PC-3 (cell line): ENCODE measurements at regions not wholly inside any gene's neighbourhood (a gene's known extent, or its start where the extent isn't known, plus 50 kb on each side); places are given as distances from the start of the nearest gene placed in this dataset.

Source experiments
- ATAC-seq: fragments of 200-7000 bp; cut with Tn5 transposase; 2 replicates; pipeline ENCODE4 v1.9.1; 2020; ENCODE audit warnings: mild to moderate bottlenecking, moderate library complexity
- BruUV-seq: library from RNA; stranded (reverse); fragments of 400-500 nt; replicated peaks from 2 replicates; lab custom pipeline; 2021; lab: Mats Ljungman, UMichigan
- CTCF ChIA-PET: fragments of 300-600 bp; sonication (Branson Sonifier 250); formaldehyde crosslinking; loops from one replicate; lab custom pipeline; 2022; ENCODE audit warnings: antibody characterized with exemption; lab: Charles Lee
- POLR2A ChIA-PET: fragments of 300-600 bp; sonication (Branson Sonifier 250); formaldehyde crosslinking; loops from one replicate; lab custom pipeline; 2022; ENCODE audit warnings: antibody characterized with exemption; ENCODE audit not compliant: unreplicated experiment; lab: Charles Lee
- DNase-seq: peaks from one replicate; pipeline ENCODE4 v3.0.0-alpha.2; 2015
- H2AFZ ChIP-seq: fragments of 300-600 bp; sonication (generic); 2 replicates; pipeline ENCODE4 v1.6.0; 2016; ENCODE audit warnings: antibody characterized with exemption, low read length
- H3F3A ChIP-seq: fragments of 300-600 bp; sonication (generic); one replicate; pipeline ENCODE4 v1.6.0; 2017; ENCODE audit warnings: antibody characterized with exemption, low read length, control low read depth, mild to moderate bottlenecking; ENCODE audit not compliant: unreplicated experiment
- H3K27ac ChIP-seq: fragments of 300-600 bp; sonication (generic); 2 replicates; pipeline ENCODE4 v1.5.1; 2016; ENCODE audit warnings: mild to moderate bottlenecking, low read length
- H3K27me3 ChIP-seq: fragments of 300-600 bp; sonication (generic); 2 replicates; pipeline ENCODE4 v1.6.1; 2016; ENCODE audit warnings: low read length, mixed read lengths
- H3K36me3 ChIP-seq: fragments of 300-600 bp; sonication (generic); 2 replicates; pipeline ENCODE4 v1.6.1; 2016; ENCODE audit warnings: low read depth, mixed run types, low read length, mixed read lengths
- H3K4me1 ChIP-seq: fragments of 300-600 bp; sonication (generic); 2 replicates; pipeline ENCODE4 v1.5.1; 2016; ENCODE audit warnings: low read length; ENCODE audit not compliant: insufficient read depth
- H3K4me2 ChIP-seq: fragments of 300-600 bp; sonication (generic); 2 replicates; pipeline ENCODE4 v1.6.0; 2016; ENCODE audit warnings: low read length
- H3K4me3 ChIP-seq: fragments of 300-600 bp; sonication (generic); 2 replicates; pipeline ENCODE4 v1.5.1; 2016; ENCODE audit warnings: mild to moderate bottlenecking, low read length, mixed read lengths
- H3K79me2 ChIP-seq: fragments of 300-600 bp; sonication (generic); 2 replicates; pipeline ENCODE4 v1.6.1; 2017; ENCODE audit warnings: low read length, mixed read lengths
- H3K9ac ChIP-seq: fragments of 300-600 bp; sonication (generic); 2 replicates; pipeline ENCODE4 v1.6.0; 2016; ENCODE audit warnings: mild to moderate bottlenecking, low read length
- H3K9me2 ChIP-seq: fragments of 300-600 bp; sonication (generic); replicated peaks from 2 replicates; pipeline ENCODE4 v1.6.1; 2016; ENCODE audit warnings: mixed run types, low read length, mixed read lengths
- H3K9me3 ChIP-seq: fragments of 300-600 bp; sonication (generic); 2 replicates; pipeline ENCODE4 v1.6.1; 2016; ENCODE audit warnings: low read length, mixed read lengths
- H4K20me1 ChIP-seq: fragments of 300-600 bp; sonication (generic); 2 replicates; pipeline ENCODE4 v1.6.1; 2016; ENCODE audit warnings: low read length, mixed read lengths
- EZH2 ChIP-seq: fragments of 300-600 bp; sonication (generic); IDR thresholded peaks from one replicate; pipeline ENCODE4 v1.6.1; 2017; ENCODE audit warnings: antibody characterized with exemption, mild to moderate bottlenecking, low read length; ENCODE audit not compliant: unreplicated experiment
- EZH2phosphoT487 ChIP-seq: fragments of 300-600 bp; sonication (generic); IDR thresholded peaks from 2 replicates; pipeline ENCODE4 v1.6.1; 2018; ENCODE audit warnings: mild to moderate bottlenecking, antibody characterized with exemption, low read length, borderline replicate concordance
- intact Hi-C: fragments of 100-400 bp; cut with micrococcal nuclease; formaldehyde crosslinking; loops from 2 replicates; pipeline ENCODE4 v1.9.0; 2023
- TF ChIP-seq, protein P1 (sequence below): fragments of 300-600 bp; sonication (generic); conservative IDR thresholded peaks from 2 replicates; pipeline ENCODE4 v1.5.1; 2017; ENCODE audit warnings: antibody characterized with exemption, low read depth, mild to moderate bottlenecking, low read length

DNA sequence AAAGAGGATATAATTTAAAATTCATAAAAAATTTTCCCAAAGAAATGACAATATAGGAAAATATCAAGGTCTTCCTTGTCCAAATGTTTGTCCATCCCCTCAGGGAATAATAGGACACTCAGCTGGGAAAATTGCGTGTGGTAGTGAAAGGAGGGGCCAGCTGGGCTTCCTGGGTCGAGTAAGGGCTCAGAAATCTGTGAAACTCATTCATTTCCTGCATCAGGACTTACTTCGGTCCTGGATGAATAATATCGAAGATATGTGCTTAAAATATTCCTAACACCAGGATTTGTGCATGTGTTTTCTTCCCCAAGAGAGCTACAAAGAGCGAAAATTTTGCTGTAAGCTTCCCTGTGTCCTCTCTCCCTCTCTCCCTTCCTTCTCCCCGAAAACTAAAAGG lies 118.2 kb upstream of the GJE1 start:
- ChIA-PET CTCF (interaction anchor here (0.6 to 1.0 kb wide), 2 partner anchors 25 to 273 kb away, joined by 3 read pairs; no protein-coding TSS in a partner anchor), POLR2A (interaction anchor here (0.6 kb wide), 1 partner anchor 271 kb away, joined by 3 read pairs; no protein-coding TSS in a partner anchor)
- TF ChIP-seq EZH2 = no peak
- no peak for TF ChIP-seq EZH2phosphoT487
- TF ChIP-seq, protein P1, sequence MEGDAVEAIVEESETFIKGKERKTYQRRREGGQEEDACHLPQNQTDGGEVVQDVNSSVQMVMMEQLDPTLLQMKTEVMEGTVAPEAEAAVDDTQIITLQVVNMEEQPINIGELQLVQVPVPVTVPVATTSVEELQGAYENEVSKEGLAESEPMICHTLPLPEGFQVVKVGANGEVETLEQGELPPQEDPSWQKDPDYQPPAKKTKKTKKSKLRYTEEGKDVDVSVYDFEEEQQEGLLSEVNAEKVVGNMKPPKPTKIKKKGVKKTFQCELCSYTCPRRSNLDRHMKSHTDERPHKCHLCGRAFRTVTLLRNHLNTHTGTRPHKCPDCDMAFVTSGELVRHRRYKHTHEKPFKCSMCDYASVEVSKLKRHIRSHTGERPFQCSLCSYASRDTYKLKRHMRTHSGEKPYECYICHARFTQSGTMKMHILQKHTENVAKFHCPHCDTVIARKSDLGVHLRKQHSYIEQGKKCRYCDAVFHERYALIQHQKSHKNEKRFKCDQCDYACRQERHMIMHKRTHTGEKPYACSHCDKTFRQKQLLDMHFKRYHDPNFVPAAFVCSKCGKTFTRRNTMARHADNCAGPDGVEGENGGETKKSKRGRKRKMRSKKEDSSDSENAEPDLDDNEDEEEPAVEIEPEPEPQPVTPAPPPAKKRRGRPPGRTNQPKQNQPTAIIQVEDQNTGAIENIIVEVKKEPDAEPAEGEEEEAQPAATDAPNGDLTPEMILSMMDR = no peak
- Histone ChIP-seq H3K9me3 (no peaks in the 10 kb centered on the region), H3K27ac (peak overlapping the region; percentile 100), H3K4me1 (peaks cover 53% of the 10 kb centered on the region), H3K4me3 (peak overlapping the region; percentile 13; the same call in 1 of the 2 replicates), H3K79me2 (no peaks in the 10 kb centered on the region), H2AFZ (no peak overlapping the region), H4K20me1 (no peaks in the 10 kb centered on the region), H3K4me2 (peak overlapping the region; percentile 73), H3K27me3 (no peaks in the 10 kb centered on the region), H3K36me3 (no peaks in the 10 kb centered on the region), H3K9me2 (no peaks in the 10 kb centered on the region), H3K9ac (peak overlapping the region; percentile 93), H3F3A (peaks cover 10% of the 10 kb centered on the region)
- ATAC-seq (peak; percentile 67), DNase-seq (peak; percentile 93)
- no TSS peak for BruUV-seq
- intact Hi-C loops = loop anchor here (2.0 to 5.0 kb wide), 2 partner anchors 24 to 33 kb away; no protein-coding TSS in a partner anchor

DNA sequence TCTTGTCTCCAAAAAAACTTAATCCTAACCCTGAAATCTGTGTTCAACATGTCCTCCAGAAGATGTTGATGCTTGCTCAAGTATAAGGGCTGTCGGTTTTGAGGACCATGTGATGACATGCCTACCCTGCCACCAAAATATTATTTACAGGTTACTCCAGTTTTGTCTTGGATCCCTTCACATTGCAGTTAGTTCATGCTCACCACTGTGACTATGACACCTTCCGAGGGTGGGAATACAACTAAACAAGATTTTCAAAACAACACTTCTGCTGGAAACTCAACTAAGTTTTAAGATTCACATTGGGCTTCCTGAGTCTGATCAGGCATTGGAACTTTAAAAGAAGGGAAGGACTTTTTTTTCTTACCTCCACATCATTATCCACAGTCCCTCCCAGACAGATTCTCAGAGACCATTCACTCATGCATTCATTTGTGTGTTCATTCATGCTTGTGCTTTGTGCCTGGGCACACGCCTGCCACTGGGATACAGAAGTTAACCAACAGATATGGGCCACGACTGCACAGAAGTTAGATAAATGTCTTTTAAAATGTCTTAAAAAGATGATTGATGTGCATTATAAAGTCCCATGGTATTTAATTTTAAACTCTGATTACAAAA lies 118.7 kb upstream of the GJE1 start:
- ChIA-PET POLR2A (no interaction called here), CTCF (interaction anchor here (0.6 to 1.0 kb wide), 2 partner anchors 24 to 274 kb away, joined by 3 read pairs; no protein-coding TSS in a partner anchor)
- ATAC-seq = peak; percentile 24
- no TSS peak for BruUV-seq
- no peaks in the 10 kb centered on the region for H3K36me3 ChIP-seq
- no peaks in the 10 kb centered on the region for H3K79me2 ChIP-seq
- H3K9me3 ChIP-seq = no peaks in the 10 kb centered on the region
- intact Hi-C loops = loop anchor here (2.0 to 5.0 kb wide), 2 partner anchors 23 to 33 kb away; no protein-coding TSS in a partner anchor
- peaks cover 58% of the 10 kb centered on the region for H3K4me1 ChIP-seq
- peak overlapping the region; percentile 72 for H3K4me2 ChIP-seq
- H3K27ac ChIP-seq = peak overlapping the region; percentile 100
- peak; percentile 43 for DNase-seq
- peaks cover 10% of the 10 kb centered on the region for H3F3A ChIP-seq
- H3K27me3 ChIP-seq = no peaks in the 10 kb centered on the region
- no peak overlapping the region for H2AFZ ChIP-seq
- H3K9me2 ChIP-seq = no peaks in the 10 kb centered on the region
- peak overlapping the region; percentile 26; the same call in 1 of the 2 replicates for H3K4me3 ChIP-seq
- TF ChIP-seq EZH2phosphoT487 (no peak), EZH2 (no peak)
- TF ChIP-seq, protein P1 = no peak
- peak overlapping the region; percentile 93 for H3K9ac ChIP-seq
- H4K20me1 ChIP-seq = no peaks in the 10 kb centered on the region

DNA sequence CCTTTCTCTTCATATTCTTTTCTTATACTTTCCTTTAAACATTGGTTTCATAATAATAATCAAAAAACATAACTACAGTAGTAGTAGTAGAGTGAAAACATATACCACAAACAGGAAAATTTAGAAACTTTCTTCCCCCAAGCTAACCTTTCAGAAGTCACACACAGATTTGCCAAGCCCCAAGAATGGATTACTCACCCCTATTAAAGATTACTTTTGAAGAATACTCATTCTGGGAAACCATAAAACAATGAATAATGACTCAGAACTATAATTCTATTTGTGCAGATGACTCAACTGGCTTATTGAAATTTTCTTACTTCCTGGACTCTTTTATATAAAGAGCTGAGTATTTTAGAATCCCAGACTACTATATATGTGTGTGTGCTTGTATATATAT lies 119.4 kb upstream of the GJE1 start:
- Histone ChIP-seq H3K9me2 (no peaks in the 10 kb centered on the region), H3K4me3 (no peak overlapping the region), H3K79me2 (no peaks in the 10 kb centered on the region), H3K9ac (peak overlapping the region; percentile 93), H2AFZ (no peak overlapping the region), H3K27ac (peak overlapping the region; percentile 100), H3F3A (peaks cover 10% of the 10 kb centered on the region), H3K36me3 (no peaks in the 10 kb centered on the region), H4K20me1 (no peaks in the 10 kb centered on the region), H3K27me3 (no peaks in the 10 kb centered on the region), H3K4me2 (peak overlapping the region; percentile 31; the same call in 1 of the 2 replicates), H3K4me1 (peaks cover 61% of the 10 kb centered on the region), H3K9me3 (no peaks in the 10 kb centered on the region)
- CTCF ChIA-PET = no interaction called here
- no TSS peak for BruUV-seq
- TF ChIP-seq EZH2phosphoT487 (no peak), EZH2 (no peak)
- TF ChIP-seq, protein P1 = no peak
- ATAC-seq (peak; percentile 63), DNase-seq (peak; percentile 91)
- intact Hi-C loops = loop anchor here (5.0 kb wide), 1 partner anchor 34 kb away; no protein-coding TSS in a partner anchor
- POLR2A ChIA-PET = no interaction called here
